Naive thymus-derived CD4-positive, alpha-beta T cell (primary cell): ENCODE measurements at regions not wholly inside any gene's neighbourhood (a gene's known extent, or its start where the extent isn't known, plus 50 kb on each side); places are given as distances from the start of the nearest gene placed in this dataset.

Experiments used
- ATAC-seq: fragments of 150-1000 bp; cut with Tn5 transposase; 2 replicates; pipeline ENCODE4 v1.10.0; 2021; ENCODE audit warnings: mild to moderate bottlenecking, moderate library complexity
- CTCF ChIA-PET: fragments of 350-600 bp; sonication (Branson Sonifier 250); formaldehyde crosslinking; loops from one replicate; lab custom pipeline; 2021; ENCODE audit warnings: antibody characterized with exemption; lab: Charles Lee
- POLR2A ChIA-PET: fragments of 350-600 bp; sonication (Branson Sonifier 250); formaldehyde crosslinking; loops from one replicate; lab custom pipeline; 2021; ENCODE audit warnings: antibody characterized with exemption, inconsistent platforms; lab: Charles Lee
- DNase-seq, 9 donors: peaks; one replicate each; pipeline versions ENCODE4 v3.0.0 to v3.0.0-alpha.2; 2020 to 2022; ENCODE audit warnings: mixed read lengths in 1 of 9
- H3K27ac ChIP-seq: one replicate; pipeline ENCODE4 v1.7.0; 2013; ENCODE audit warnings: mild to moderate bottlenecking, low read depth, low read length, moderate library complexity
- H3K27me3 ChIP-seq, 2 donors: one replicate each; pipeline ENCODE4 v1.7.0; 2013; ENCODE audit warnings: low read length in 2 of 2, mild to moderate bottlenecking in 2 of 2, moderate library complexity in 2 of 2; ENCODE audit not compliant: control insufficient read depth in 2 of 2, insufficient read depth in 2 of 2
- H3K36me3 ChIP-seq, 3 experiments: 1 replicate in 2 of 3; 2 replicates in 1 of 3; pipeline ENCODE4 v1.7.0; 2013; ENCODE audit warnings: low read length in 3 of 3, mild to moderate bottlenecking in 3 of 3, moderate library complexity in 1 of 3; ENCODE audit not compliant: insufficient read depth in 3 of 3, control insufficient read depth in 2 of 3
- H3K4me1 ChIP-seq, 2 donors: one replicate each; pipeline ENCODE4 v1.7.0; 2013; ENCODE audit warnings: low read length in 2 of 2, mild to moderate bottlenecking in 2 of 2, moderate library complexity in 1 of 2; ENCODE audit not compliant: control insufficient read depth in 2 of 2, insufficient read depth in 2 of 2
- H3K4me3 ChIP-seq: 2 replicates; pipeline ENCODE4 v1.7.0; 2013; ENCODE audit warnings: mild to moderate bottlenecking, low read length
- H3K9me3 ChIP-seq, 3 experiments: 1 replicate in 2 of 3; 2 replicates in 1 of 3; pipeline ENCODE4 v1.7.0; 2013; ENCODE audit warnings: low read length in 3 of 3; ENCODE audit not compliant: control insufficient read depth in 2 of 3
- H3K27ac Mint-ChIP-seq, 9 donors: one replicate each; pipeline ENCODE4 v1.8.0; 2020 to 2022; ENCODE audit warnings: mixed read lengths in 9 of 9, mild to moderate bottlenecking in 8 of 9, moderate library complexity in 5 of 9, inconsistent platforms in 2 of 9
- H3K27me3 Mint-ChIP-seq, 5 donors: one replicate each; pipeline ENCODE4 v1.8.0; 2021 to 2022; ENCODE audit warnings: mixed read lengths in 5 of 5, mild to moderate bottlenecking in 1 of 5
- H3K36me3 Mint-ChIP-seq, 5 donors: one replicate each; pipeline ENCODE4 v1.8.0; 2020 to 2022; ENCODE audit warnings: mixed read lengths in 5 of 5, mild to moderate bottlenecking in 3 of 5, inconsistent platforms in 1 of 5
- H3K4me1 Mint-ChIP-seq, 7 donors: one replicate each; pipeline ENCODE4 v1.8.0; 2020 to 2022; ENCODE audit warnings: mixed read lengths in 7 of 7, mild to moderate bottlenecking in 3 of 7, inconsistent platforms in 1 of 7
- H3K4me3 Mint-ChIP-seq, 10 donors: one replicate each; pipeline ENCODE4 v1.8.0; 2020 to 2022; ENCODE audit warnings: mild to moderate bottlenecking in 10 of 10, mixed read lengths in 10 of 10, moderate library complexity in 6 of 10, inconsistent platforms in 2 of 10
- H3K9me3 Mint-ChIP-seq, 11 donors: one replicate each; pipeline ENCODE4 v1.8.0; 2020 to 2022; ENCODE audit warnings: mixed read lengths in 11 of 11, mild to moderate bottlenecking in 4 of 11, inconsistent platforms in 1 of 11, moderate library complexity in 1 of 11
- intact Hi-C, 2 donors: fragments of 100-400 bp; cut with micrococcal nuclease; formaldehyde crosslinking; loops; one replicate each; pipeline ENCODE4 v1.15.1; 2023

DNA sequence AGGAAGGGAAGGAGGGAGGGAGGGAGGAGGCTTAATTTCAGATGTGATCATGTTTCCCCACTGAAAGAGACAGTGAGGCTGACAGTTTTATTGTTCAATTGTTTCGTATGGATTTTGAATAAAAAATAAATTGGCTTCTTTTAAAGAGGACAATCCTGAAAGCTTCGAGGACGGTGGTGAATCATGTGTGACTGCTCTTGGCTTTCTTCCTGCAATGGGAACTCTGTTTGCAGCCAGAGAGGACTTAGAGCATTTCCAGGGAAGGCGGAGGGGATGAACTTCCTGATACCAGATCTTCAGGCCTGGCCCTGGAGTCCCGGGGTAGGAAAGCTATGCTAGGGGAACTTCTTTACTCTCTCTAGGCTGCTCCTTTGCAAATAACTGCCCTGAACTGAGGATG, 72.8 kb upstream of the C16orf82 start:
- ChIA-PET CTCF (no interaction called here), POLR2A (no interaction called here)
- Histone ChIP-seq H3K4me1 (no peaks in the 10 kb centered on the region), H3K4me3 (no peak overlapping the region), H3K27ac (no peak overlapping the region), H3K9me3 (no peaks in the 10 kb centered on the region), H3K27me3 (no peaks in the 10 kb centered on the region), H3K36me3 (no peaks in the 10 kb centered on the region)
- no peak overlapping the region for H3K4me3 Mint-ChIP-seq
- intact Hi-C loops = no loop called here
- H3K9me3 Mint-ChIP-seq = peaks cover 0 to 9% (median 1%) of the 10 kb centered on the region in 11 donors
- H3K27me3 Mint-ChIP-seq = peaks cover 5 to 40% (median 32%) of the 10 kb centered on the region in 5 donors
- ATAC-seq (no peak), DNase-seq (no peak)
- H3K4me1 Mint-ChIP-seq = no peaks in the 10 kb centered on the region
- peaks cover 0 to 5% (median 0%) of the 10 kb centered on the region in 5 donors for H3K36me3 Mint-ChIP-seq
- no peak overlapping the region for H3K27ac Mint-ChIP-seq

DNA sequence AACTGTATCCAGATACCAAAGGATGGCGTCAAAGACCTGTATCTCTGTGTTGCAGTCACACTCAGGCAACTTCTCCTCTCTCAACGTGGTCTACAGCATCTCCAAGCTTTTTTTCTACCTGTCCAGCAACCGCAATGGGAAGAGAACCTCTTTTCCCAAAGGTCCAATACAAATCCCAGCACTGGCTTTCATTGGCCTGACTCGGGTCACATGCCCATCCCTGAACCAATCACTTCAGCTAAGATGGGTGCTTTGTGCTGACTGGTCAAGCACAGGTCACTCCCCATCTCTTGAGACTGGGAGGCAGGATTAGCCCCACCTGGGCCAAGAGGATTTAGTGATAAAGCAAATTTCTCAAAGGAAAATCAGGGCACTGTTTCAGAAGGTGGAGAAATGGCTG, 71.2 kb upstream of the C16orf82 start:
- intact Hi-C loops = no loop called here
- DNase-seq = no peak
- Histone ChIP-seq H3K27me3 (no peaks in the 10 kb centered on the region), H3K4me3 (no peak overlapping the region), H3K36me3 (no peaks in the 10 kb centered on the region), H3K9me3 (no peaks in the 10 kb centered on the region), H3K4me1 (no peaks in the 10 kb centered on the region), H3K27ac (no peak overlapping the region)
- no peak overlapping the region for H3K4me3 Mint-ChIP-seq
- H3K4me1 Mint-ChIP-seq = no peaks in the 10 kb centered on the region
- H3K9me3 Mint-ChIP-seq = peaks cover 0 to 9% (median 1%) of the 10 kb centered on the region in 11 donors
- H3K36me3 Mint-ChIP-seq = peaks cover 0 to 5% (median 0%) of the 10 kb centered on the region in 5 donors
- CTCF ChIA-PET = no interaction called here
- peaks cover 7 to 44% (median 37%) of the 10 kb centered on the region in 5 donors for H3K27me3 Mint-ChIP-seq
- H3K27ac Mint-ChIP-seq = no peak overlapping the region
- ATAC-seq = no peak
- POLR2A ChIA-PET = no interaction called here

- DNase-seq (no peak), ATAC-seq (no peak)
- intact Hi-C loops = no loop called here
- ChIA-PET CTCF (interaction anchor here (0.7 kb wide), 1 partner anchor 1843 kb away, joined by 3 read pairs; no protein-coding TSS in a partner anchor), POLR2A (no interaction called here)
- peaks cover 33 to 53% (median 37%) of the 10 kb centered on the region in 5 donors for H3K27me3 Mint-ChIP-seq
- H3K4me1 Mint-ChIP-seq = no peaks in the 10 kb centered on the region
- no peaks in the 10 kb centered on the region for H3K36me3 Mint-ChIP-seq
- H3K36me3 ChIP-seq = no peaks in the 10 kb centered on the region
- no peak overlapping the region for H3K4me3 ChIP-seq
- H3K4me1 ChIP-seq = no peaks in the 10 kb centered on the region
- H3K9me3 ChIP-seq = no peaks in the 10 kb centered on the region
- no peak overlapping the region for H3K27ac Mint-ChIP-seq
- H3K9me3 Mint-ChIP-seq = peaks cover 0 to 21% (median 8%) of the 10 kb centered on the region in 11 donors
- no peak overlapping the region for H3K27ac ChIP-seq
- no peak overlapping the region for H3K4me3 Mint-ChIP-seq
- H3K27me3 ChIP-seq = no peaks in the 10 kb centered on the region
Measured at GRCh38 chr16:27005386-27005785, 61.3 kb upstream of the C16orf82 start.
